GM12878 (cell line): ENCODE measurements at regions not wholly inside any gene's neighbourhood (a gene's known extent, or its start where the extent isn't known, plus 50 kb on each side); places are given as distances from the start of the nearest gene placed in this dataset.

Experiments
- ATAC-seq: fragments of 200-7000 bp; cut with Tn5 transposase; 3 replicates; pipeline ENCODE4 v1.9.1; 2020; ENCODE audit warnings: mild to moderate bottlenecking, moderate library complexity
- BruUV-seq: library from RNA; stranded (reverse); fragments of 400-500 nt; replicated peaks from 2 replicates; lab custom pipeline; 2021; lab: Mats Ljungman, UMichigan
- CTCF ChIA-PET: fragments of 300-600 bp; sonication (Branson Sonifier 250); formaldehyde crosslinking; extraction: SDS; loops from one replicate; lab custom pipeline; 2021; ENCODE audit warnings: inconsistent platforms; lab: Yijun Ruan, JAX
- POLR2A ChIA-PET: fragments of 350-600 bp; formaldehyde crosslinking; extraction: SDS; loops from one replicate; lab custom pipeline; 2021; ENCODE audit warnings: inconsistent platforms; lab: Charles Lee
- RAD21 ChIA-PET: fragments of 300-600 bp; sonication (Branson Sonifier 250); formaldehyde crosslinking; loops from one replicate; lab custom pipeline; 2023; ENCODE audit warnings: antibody characterized with exemption; ENCODE audit not compliant: unreplicated experiment; lab: Charles Lee
- SMC1A ChIA-PET: fragments of 300-600 bp; sonication (Branson Sonifier 250); formaldehyde crosslinking; loops from one replicate; lab custom pipeline; 2023; ENCODE audit not compliant: unreplicated experiment, uncharacterized antibody; lab: Charles Lee
- DNase-seq: peaks from one replicate; pipeline ENCODE4 v3.0.0-alpha.2; 2011; ENCODE audit warnings: low read depth, low spot score
- FAIRE-seq: peaks from 3 replicates; lab custom pipeline; 2011; peaks lifted over from hg19 to GRCh38; lab: Jason Lieb, UNC
- H2AFZ ChIP-seq: 2 replicates; pipeline ENCODE4 v1.6.0; 2011; ENCODE audit warnings: low read depth, low read length, control low read depth; ENCODE audit not compliant: control insufficient read depth
- H3K27ac ChIP-seq: 2 replicates; pipeline ENCODE4 v1.5.1; 2011; ENCODE audit warnings: control low read depth; ENCODE audit not compliant: control insufficient read depth, insufficient read depth
- H3K27me3 ChIP-seq, 2 experiments: replicated peaks in 1 of 2; 2 replicates each; pipeline versions ENCODE4 v1.6.0 to v1.6.1; 2011; ENCODE audit warnings: low read length in 1 of 2; ENCODE audit not compliant: control insufficient read depth in 2 of 2, insufficient read depth in 2 of 2
- H3K36me3 ChIP-seq, 2 experiments: 2 replicates each; pipeline ENCODE4 v1.5.1; 2011; ENCODE audit warnings: low read length in 1 of 2; ENCODE audit not compliant: control insufficient read depth in 2 of 2, insufficient read depth in 2 of 2
- H3K4me1 ChIP-seq: 2 replicates; pipeline ENCODE4 v1.6.1; 2011; ENCODE audit warnings: mild to moderate bottlenecking, low read length, moderate library complexity, mixed read lengths; ENCODE audit not compliant: control insufficient read depth, insufficient read depth
- H3K4me2 ChIP-seq: 2 replicates; pipeline ENCODE4 v1.6.0; 2011; ENCODE audit warnings: control low read depth; ENCODE audit not compliant: control insufficient read depth, insufficient read depth
- H3K4me3 ChIP-seq: fragments of 200-600 bp; sonication (generic); 2 replicates; pipeline ENCODE4 v1.5.1; 2016
- H3K79me2 ChIP-seq: 2 replicates; pipeline ENCODE4 v1.6.0; 2011; ENCODE audit warnings: low read length; ENCODE audit not compliant: control insufficient read depth, insufficient read depth
- H3K9ac ChIP-seq: 2 replicates; pipeline ENCODE4 v1.8.0; 2011; ENCODE audit warnings: low read length, control low read depth, mixed read lengths; ENCODE audit not compliant: control insufficient read depth, insufficient read depth
- H3K9me3 ChIP-seq: replicated peaks from 3 replicates; pipeline ENCODE4 v1.5.1; 2011; ENCODE audit warnings: mild to moderate bottlenecking, low read length; ENCODE audit not compliant: control insufficient read depth, insufficient read depth
- H4K20me1 ChIP-seq: 2 replicates; pipeline ENCODE4 v1.6.0; 2011; ENCODE audit not compliant: control insufficient read depth, insufficient read depth
- ATF3 ChIP-seq: IDR thresholded peaks from 2 replicates; pipeline ENCODE4 v1.6.1; 2011; ENCODE audit warnings: low read depth, mild to moderate bottlenecking, low read length, moderate library complexity, borderline replicate concordance; ENCODE audit errors: extremely low read depth
- BCLAF1 ChIP-seq: fragments of 450-650 bp; IDR thresholded peaks from 2 replicates; pipeline ENCODE4 v1.6.1; 2017; ENCODE audit warnings: antibody characterized with exemption, mild to moderate bottlenecking, moderate library complexity
- BHLHE40 ChIP-seq, 2 experiments: fragments of 450-650 bp in 1 of 2; IDR thresholded peaks; 2 replicates each; pipeline ENCODE4 v1.6.1; 2011 to 2017; ENCODE audit warnings: low read depth in 2 of 2, borderline replicate concordance in 1 of 2, improper control_type of control experiment in 1 of 2, low read length in 1 of 2, mild to moderate bottlenecking in 1 of 2
- BMI1 ChIP-seq: fragments of 450-650 bp; IDR thresholded peaks from 2 replicates; pipeline ENCODE4 v1.6.1; 2016; ENCODE audit warnings: mild to moderate bottlenecking, moderate library complexity, borderline replicate concordance
- CBX3 ChIP-seq: fragments of 200-600 bp; sonication (generic); IDR thresholded peaks from 2 replicates; pipeline ENCODE4 v1.6.1; 2016; ENCODE audit warnings: low read depth, borderline replicate concordance
- CHD2 ChIP-seq: IDR thresholded peaks from 2 replicates; pipeline ENCODE4 v1.6.1; 2011; ENCODE audit warnings: low read depth, low read length, improper control_type of control experiment, borderline replicate concordance
- CHD4 ChIP-seq: fragments of 200-600 bp; sonication (generic); IDR thresholded peaks from 2 replicates; pipeline ENCODE4 v1.6.1; 2016; ENCODE audit warnings: mild to moderate bottlenecking
- EED ChIP-seq: sonication (generic); IDR thresholded peaks from 2 replicates; pipeline ENCODE4 v1.6.1; 2016; ENCODE audit warnings: antibody characterized with exemption, low read depth
- EP300 ChIP-seq, 2 experiments: fragments of 150-350 bp in 1 of 2; IDR thresholded peaks; 2 replicates each; pipeline ENCODE4 v1.6.1; 2011 to 2012; ENCODE audit warnings: low read depth in 2 of 2, low read length in 2 of 2, borderline replicate concordance in 1 of 2, improper control_type of control experiment in 1 of 2, inconsistent platforms in 1 of 2; ENCODE audit not compliant: control insufficient read depth in 1 of 2
- ESRRA ChIP-seq: IDR thresholded peaks from 2 replicates; pipeline ENCODE4 v1.6.1; 2012; ENCODE audit warnings: mild to moderate bottlenecking, low read length, improper control_type of control experiment
- FOS ChIP-seq: IDR thresholded peaks from 3 replicates; pipeline ENCODE4 v1.6.1; 2011; ENCODE audit warnings: borderline replicate concordance; ENCODE audit not compliant: insufficient read length; ENCODE audit errors: extremely low read depth
- HCFC1 ChIP-seq: fragments of 150-350 bp; IDR thresholded peaks from 2 replicates; pipeline ENCODE4 v1.6.1; 2014; ENCODE audit warnings: low read length
- HDAC6 ChIP-seq: fragments of 200-600 bp; sonication (generic); IDR thresholded peaks from one replicate; pipeline ENCODE4 v1.8.0; 2017; ENCODE audit warnings: antibody characterized with exemption; ENCODE audit not compliant: unreplicated experiment
- IKZF2 ChIP-seq, 2 experiments: fragments of 450-650 bp; IDR thresholded peaks; 2 replicates each; pipeline ENCODE4 v1.6.1; 2017; ENCODE audit warnings: mild to moderate bottlenecking in 2 of 2, moderate library complexity in 2 of 2
- IRF4 ChIP-seq: IDR thresholded peaks from 2 replicates; pipeline ENCODE4 v1.6.1; 2011; ENCODE audit warnings: low read depth, low read length
- MEF2B ChIP-seq: fragments of 450-650 bp; IDR thresholded peaks from 2 replicates; pipeline ENCODE4 v1.6.1; 2018; ENCODE audit warnings: mild to moderate bottlenecking, moderate library complexity; ENCODE audit not compliant: partially characterized antibody, poor library complexity, severe bottlenecking
- NFXL1 ChIP-seq: fragments of 450-650 bp; IDR thresholded peaks from 2 replicates; pipeline ENCODE4 v1.6.1; 2017; ENCODE audit warnings: antibody characterized with exemption, mild to moderate bottlenecking, borderline replicate concordance
- PAX8 ChIP-seq: fragments of 450-650 bp; IDR thresholded peaks from 2 replicates; pipeline ENCODE4 v1.6.1; 2017; ENCODE audit warnings: mild to moderate bottlenecking, moderate library complexity
- RAD51 ChIP-seq: fragments of 450-650 bp; IDR thresholded peaks from 2 replicates; pipeline ENCODE4 v1.6.1; 2016; ENCODE audit warnings: moderate library complexity, mild to moderate bottlenecking, inconsistent platforms
- SREBF2 ChIP-seq: IDR thresholded peaks from 2 replicates; pipeline ENCODE4 v1.6.1; 2012; ENCODE audit warnings: mild to moderate bottlenecking, low read length
- TBL1XR1 ChIP-seq: IDR thresholded peaks from 2 replicates; pipeline ENCODE4 v1.6.1; 2012; ENCODE audit warnings: low read depth, low read length, improper control_type of control experiment
- TCF7 ChIP-seq: IDR thresholded peaks from 2 replicates; pipeline ENCODE4 v1.6.1; 2014; ENCODE audit warnings: antibody characterized with exemption, borderline replicate concordance
- WGBS: methylation state at CpG from one replicate; pipeline ENCODE4 v1.1.6; 2016; ENCODE audit warnings: low lambda C conversion rate; ENCODE audit not compliant: insufficient replicate concordance, insufficient coverage; ENCODE audit errors: missing lambda C conversion rate; 5-methylcytosine and 5-hydroxymethylcytosine counted together
- in situ Hi-C: fragments of 300-500 bp; cut with MboI; formaldehyde crosslinking; loops from 9 replicates; pipeline ENCODE4 v1.14.3; 2018; ENCODE audit warnings: mixed read lengths
- intact Hi-C: fragments of 100-400 bp; cut with micrococcal nuclease; formaldehyde crosslinking; loops from one replicate; pipeline ENCODE4 v1.14.2; 2022; ENCODE audit not compliant: unreplicated experiment

DNA sequence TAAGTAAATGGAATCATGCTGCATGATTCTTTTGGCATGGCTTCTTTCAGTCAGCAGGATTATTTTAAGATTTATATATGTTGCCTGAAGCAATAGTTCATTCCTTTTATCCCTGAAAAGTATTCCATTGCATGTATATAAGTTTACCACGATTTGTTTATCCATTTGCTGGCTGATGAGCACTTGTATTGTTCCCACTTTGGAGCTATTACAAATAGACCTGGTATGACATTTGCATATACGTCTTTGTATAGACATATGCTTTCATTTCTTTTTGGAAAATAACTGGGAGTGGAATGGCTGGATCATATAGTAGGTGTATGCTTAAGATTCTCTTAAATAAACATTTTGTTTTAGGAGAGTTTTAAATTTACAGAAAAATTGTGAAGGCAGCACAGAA lies 79.3 kb upstream of the CBLB start (continued):
- TF ChIP-seq ATF3: no peak
- no peak for TF ChIP-seq HCFC1
- TF ChIP-seq HDAC6: no peak
- no peak for TF ChIP-seq CHD2
- no peak for TF ChIP-seq TBL1XR1

GRCh38 chr3:105950881-105951600 lies 82.2 kb upstream of the CBLB start:
- ATAC-seq (no peak), FAIRE-seq (no peak), DNase-seq (no peak)
- BruUV-seq: no TSS peak
- Histone ChIP-seq H3K4me2 (no peak overlapping the region), H3K79me2 (no peaks in the 10 kb centered on the region), H2AFZ (no peak overlapping the region), H3K9me3 (peaks cover 1% of the 10 kb centered on the region; the same call in 1 of the 3 replicates), H3K4me1 (no peaks in the 10 kb centered on the region), H3K9ac (no peak overlapping the region), H3K4me3 (no peak overlapping the region), H3K36me3 (no peaks in the 10 kb centered on the region), H3K27ac (no peak overlapping the region), H3K27me3 (no peaks in the 10 kb centered on the region), H4K20me1 (no peaks in the 10 kb centered on the region)
- ChIA-PET CTCF (interaction anchor here (0.7 to 1.5 kb wide), 2 partner anchors 13 to 403 kb away, joined by 3 to 4 read pairs; no protein-coding TSS in a partner anchor), POLR2A (interaction anchor here (0.5 kb wide), 1 partner anchor 105 kb away, joined by 3 read pairs; no protein-coding TSS in a partner anchor), RAD21 (no interaction called here), SMC1A (interaction anchor here (1.0 to 1.3 kb wide), 2 partner anchors 20 to 264 kb away, joined by 3 read pairs; no protein-coding TSS in a partner anchor)
- 42% methylated on average over 2 of the region's 2 CpGs for WGBS
- in situ Hi-C loops (no loop called here), intact Hi-C loops (no loop called here)
- TF ChIP-seq BCLAF1 (no peak), TCF7 (no peak), FOS (no peak), PAX8 (no peak), RAD51 (no peak), EP300 (IDR thresholded peaks at IDR 0.05; ENCODE audit: borderline replicate concordance in 1 of 2, control insufficient read depth in 1 of 2, low read depth in 2 of 2, low read length in 2 of 2) (no peak), IKZF2 (IDR thresholded peaks at IDR 0.05) (no peak), EED (no peak), SREBF2 (no peak), CBX3 (no peak), CHD4 (no peak), ESRRA (no peak), IRF4 (no peak), BHLHE40 (IDR thresholded peaks at IDR 0.05; ENCODE audit: borderline replicate concordance in 1 of 2, low read depth in 2 of 2, low read length in 1 of 2) (no peak), BMI1 (no peak), NFXL1 (no peak), MEF2B (no peak)
